ENCODE measurements at regions not wholly inside any gene's neighbourhood (a gene's known extent, or its start where the extent isn't known, plus 50 kb on each side); places are given as distances from the start of the nearest gene placed in this dataset.

DNA sequence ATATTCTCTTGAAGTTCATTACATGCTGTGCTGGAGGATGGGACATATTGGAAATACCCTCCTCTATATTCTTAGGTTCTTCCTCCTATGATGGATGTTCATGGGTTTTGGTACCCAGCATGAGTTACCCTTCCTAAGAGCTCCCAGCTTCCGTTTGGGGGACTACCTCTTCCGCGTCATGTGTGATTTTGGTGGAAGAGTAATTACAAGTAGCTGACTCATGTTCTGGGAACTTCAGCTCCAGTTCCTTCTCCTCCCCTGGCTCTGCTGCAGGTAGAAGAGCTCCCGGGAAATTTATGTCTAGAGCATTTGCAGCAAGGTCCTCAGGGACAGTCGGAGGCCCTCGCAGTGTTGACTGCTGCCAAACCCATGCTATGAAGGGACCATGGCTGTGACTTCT lies 208.8 kb upstream of the IL12A start:
- no peak for DNase-seq

DNA sequence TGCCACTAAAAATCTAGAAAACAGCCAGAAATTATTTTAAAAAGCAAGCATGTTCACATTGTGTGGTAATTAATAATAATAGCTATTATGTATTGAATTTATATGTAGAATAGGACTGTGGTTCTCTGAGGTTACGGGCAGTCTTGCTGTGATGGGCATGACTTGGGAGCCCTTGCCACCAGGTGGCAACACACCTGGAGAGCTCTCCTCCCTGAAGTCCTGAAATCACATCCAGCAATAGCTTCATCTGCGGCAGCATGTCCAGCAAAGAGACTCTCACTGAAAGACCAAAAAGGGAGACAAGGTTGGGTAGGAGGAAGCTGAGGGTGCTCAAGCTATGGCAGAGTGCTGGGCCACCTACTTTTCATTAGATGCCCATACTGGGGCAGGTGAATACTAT lies 206.8 kb upstream of the IL12A start:
- DNase-seq, result peak; percentile 14

DNA sequence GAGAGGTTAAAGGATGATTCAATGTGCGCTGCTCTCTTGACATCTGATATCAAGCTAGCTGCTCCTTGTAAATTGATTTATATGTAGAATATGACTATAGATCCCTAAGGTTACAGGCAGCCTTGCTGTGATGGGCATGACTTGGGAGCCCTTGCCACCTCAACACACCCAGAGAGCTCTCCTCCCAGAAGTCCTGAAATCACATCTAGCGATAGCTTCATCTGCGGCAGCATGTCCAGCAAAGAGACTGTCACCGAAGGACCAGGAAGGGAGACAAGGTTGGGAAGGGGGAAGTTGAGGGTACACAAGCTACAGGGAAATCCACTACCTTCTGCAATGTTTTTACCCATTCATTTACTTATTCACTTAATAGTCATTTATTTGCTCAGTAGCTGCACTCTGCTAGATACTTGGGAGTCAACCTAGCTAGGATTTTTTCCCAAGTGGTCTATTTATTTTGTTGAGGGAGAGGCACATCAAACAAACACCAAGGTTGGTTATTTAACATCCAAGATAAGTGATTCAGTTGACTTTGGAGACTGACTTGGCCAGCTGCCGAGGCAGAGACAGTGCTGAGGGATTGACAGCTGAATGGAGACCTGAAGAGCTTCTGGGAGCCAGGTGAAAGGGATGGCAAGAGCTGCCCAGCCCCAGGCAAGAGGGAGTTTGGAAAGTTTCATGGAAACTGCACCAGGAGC lies 205.8 kb upstream of the IL12A start:
- peak; percentile 83 for DNase-seq

DNA sequence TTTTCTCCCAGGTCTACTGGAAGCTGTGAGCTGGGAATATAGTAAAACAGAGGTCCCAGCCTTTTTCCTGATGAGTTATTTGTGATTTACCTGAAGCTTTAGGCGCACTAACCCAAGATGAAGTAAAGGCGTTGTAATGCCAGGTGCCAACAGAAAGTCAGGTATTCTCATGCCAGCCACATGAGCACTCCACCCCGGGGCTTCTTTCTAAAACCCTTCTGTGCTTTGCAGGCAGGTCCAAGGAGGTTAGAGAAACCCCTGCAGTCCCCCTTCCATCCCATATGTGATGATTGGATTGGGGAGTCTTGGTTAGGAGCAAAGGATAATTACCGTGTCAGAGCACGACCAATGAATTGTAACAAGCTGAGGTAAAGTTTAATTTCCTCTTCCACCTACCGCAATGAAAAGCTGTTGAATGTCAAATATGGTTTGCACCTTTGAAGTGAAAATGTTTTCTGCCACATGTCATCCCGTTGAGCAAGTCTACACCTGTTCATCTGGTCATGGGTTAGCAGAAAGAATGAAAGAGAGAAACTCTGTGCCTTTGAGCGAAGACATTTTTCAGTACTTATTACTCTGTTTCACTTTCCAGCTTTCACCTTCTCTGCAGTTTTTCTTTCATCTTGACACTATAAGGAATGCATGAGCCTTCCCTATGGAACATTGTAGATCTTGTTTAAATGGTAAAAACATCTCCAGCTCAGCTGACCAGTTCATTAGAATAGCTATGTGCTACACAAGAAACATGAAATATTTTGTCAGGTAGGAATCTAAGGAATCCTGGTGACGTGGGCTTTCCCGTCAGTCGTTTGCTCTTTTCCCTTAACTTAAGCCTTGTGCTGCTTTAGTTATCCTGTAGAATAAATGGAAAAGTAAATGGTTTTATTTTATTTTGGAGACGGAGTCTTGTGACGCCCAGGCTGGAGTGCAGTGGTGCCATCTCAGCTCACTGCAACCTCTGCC lies 204.6 kb upstream of the IL12A start:
- no peak for DNase-seq

DNA sequence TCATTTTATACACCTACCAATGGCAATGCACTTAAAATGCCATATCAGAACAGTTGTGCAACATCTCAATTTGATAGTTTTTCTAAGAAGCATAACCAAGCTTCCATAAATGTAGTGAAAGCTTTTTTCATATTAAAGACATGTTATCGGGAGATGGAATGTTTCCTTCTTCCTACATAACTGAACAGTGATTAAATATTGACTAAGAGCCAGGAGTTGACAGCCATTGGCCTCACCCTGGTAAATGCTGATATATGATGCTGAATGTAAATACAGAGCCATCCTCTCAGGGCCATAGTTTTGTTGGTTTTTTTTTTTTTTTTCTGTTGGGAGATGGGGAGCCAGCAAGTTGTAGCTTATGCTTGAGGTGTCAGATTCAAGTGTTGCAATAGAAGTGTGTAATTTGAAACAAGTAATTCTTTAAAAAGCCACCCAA lies 203.3 kb upstream of the IL12A start:
- peak; percentile 84 for DNase-seq

DNA sequence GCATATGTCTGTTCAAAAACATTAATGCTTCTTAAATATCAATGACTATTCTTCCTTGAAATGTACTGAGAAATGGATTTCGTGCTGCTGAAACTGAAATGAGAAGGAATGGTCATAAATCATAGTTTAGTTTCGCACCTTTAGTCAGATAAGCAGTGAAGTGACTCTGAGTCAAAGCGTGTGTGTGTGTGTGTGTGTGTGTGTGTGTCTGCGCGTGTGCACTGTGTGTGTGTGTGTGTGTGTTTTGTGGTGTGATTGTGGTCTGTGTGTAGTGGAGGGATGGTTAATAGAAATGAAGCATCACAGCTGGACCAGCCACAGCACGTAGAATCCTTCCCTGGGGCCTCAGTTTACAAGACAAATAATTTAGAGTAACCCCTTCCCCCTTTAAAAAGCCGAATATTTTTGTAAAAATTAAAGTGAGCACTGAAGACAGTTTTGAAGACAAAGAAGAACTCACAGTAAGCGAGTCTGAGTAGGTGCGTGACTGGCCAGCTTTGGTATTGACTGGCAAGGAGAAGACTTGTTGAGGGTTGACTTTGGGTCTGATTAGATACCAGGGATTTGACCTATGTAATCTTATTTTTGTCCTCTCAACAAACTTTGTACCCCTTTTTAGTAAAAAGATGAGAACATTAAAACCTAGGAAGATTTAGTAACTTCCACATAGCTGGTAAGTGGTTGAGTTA lies 202.0 kb upstream of the IL12A start:
- no peak for DNase-seq

DNA sequence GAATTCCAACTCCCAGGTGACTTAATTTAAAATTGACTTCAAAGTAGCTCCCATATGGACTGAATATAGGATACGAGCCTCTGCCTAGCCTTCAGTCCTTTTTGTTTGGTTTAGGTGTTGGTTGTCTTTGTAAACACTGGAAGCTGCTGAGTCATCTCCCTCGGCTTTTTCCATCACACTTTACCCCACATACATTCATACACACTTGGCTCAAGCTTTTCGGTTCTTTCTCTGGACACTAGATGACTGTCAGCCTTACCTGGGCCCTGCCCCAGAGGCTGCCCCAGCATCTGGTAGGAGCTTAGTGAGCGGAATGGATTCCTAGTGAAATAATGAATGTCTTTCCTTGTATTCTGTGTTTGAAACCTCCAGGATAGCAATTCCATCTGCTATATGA lies 201.5 kb upstream of the IL12A start:
- peak; percentile 67 for DNase-seq

DNA sequence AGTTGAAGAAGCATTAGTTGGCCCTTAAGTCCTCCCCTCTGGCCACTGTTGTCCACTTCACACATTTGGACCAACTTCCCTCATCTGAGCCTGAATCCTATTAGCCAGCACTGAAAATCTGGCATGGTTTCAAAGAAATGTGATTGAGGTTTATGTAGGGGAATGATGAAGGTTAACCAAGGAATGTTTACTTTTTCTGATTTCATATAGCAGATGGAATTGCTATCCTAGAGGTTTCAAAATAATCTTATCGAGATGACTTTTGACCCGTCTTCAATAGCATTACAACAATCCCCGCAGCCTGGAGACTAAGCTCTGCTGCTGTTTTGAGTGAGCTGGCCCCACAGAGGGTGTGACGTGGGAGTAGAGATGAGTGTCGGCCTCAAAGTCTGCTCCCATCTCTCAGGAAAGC lies 200.8 kb upstream of the IL12A start:
- no peak for DNase-seq

DNA sequence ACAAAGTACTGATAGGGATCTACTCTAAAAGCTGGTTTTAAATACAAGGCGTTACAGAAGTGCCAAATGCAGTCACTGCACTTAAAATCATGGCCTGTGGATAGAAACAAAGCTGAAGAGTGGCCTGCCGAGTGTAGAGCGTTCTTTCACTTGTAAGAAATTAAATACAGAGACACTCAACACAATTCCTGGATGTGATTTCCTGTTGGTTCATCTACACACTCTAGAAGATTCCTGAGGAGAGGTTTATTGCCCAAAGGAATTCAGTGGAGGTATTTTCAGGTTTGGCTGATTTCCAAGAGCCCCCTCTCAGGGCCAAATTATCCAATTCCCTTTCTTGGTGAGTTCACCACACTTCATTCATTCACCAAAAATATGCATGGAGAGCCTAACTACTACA lies 200.3 kb upstream of the IL12A start:
- no peak for DNase-seq

DNA sequence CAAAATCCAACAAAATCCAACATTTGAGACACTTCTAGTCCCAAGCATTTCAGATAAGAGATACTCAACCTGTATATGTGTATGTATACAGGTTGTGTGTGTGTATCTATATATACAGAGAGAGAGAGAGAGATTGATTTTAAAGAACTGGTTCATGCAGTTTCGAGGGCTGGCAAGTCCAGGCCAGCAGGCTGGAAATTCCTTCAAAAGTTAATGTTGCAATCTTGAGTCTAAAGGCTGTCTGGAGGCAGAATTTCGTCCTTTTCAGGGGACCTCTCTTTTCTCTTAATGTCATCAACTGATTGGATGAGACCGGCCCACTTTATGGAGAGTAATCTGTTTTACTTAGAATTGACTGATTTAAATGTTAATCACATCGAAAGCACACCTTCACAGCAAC lies 199.6 kb upstream of the IL12A start:
- no peak for DNase-seq

DNA sequence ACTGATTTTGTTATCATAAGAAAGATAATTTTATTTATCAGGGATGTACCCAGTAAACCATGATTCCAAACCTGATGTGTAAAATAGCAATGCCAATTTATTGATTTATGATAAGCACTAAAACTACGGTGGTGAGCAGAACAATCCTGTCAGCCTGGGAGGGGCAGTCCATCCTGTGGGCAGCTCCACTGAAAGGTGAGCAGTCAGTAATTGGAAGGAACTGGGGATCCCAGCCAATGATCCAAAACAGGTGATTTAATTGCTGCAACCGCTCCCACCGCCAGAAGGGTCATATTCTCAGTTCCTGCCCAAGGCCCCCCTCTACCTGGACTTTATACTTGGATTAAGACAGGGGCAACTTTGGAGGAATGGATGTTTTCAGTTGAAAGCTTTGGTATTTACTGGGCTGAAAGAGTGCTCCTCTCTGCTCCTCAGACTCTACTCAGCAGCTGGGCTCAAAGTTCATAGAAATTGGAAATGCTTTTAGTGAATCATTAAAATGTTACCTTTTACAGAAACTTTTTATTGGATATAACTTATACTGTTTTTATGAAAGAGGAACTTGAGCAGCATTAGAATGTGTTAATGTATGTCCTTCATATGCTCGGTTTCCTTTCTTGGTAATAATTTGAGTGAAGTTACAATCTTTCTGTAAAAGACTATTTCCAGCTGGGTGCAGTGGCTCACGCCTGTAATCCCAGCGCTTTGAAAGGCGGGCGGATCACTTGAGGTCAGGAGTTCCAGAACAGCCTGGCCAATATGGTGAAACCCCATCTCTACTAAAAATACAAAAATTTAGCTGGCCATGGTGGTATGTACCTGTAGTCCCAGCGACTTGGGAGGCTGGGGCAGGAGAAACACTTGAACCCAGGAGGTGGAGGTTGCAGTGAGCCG lies 198.6 kb upstream of the IL12A start:
- DNase-seq, result no peak

DNA sequence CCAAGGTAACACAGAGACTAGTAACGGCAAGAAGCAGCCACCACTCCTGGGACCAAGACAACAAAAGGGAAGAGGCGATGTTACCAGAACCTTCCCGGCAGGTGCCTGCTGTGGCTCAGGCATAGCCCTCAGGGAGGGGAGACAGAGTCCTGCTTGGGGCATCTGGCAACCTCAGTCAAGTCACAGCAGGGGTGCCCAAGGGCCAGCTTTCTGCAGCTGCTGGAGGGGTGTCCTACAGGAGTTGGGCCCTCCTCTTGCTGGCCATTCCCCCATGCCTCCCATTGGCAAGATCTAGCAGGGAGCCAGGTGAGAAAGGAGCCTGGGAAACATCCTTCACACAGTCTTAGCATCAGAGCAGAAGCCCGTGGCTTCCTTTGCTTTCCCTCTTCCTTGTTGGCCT lies 197.3 kb upstream of the IL12A start:
- no peak for DNase-seq

DNA sequence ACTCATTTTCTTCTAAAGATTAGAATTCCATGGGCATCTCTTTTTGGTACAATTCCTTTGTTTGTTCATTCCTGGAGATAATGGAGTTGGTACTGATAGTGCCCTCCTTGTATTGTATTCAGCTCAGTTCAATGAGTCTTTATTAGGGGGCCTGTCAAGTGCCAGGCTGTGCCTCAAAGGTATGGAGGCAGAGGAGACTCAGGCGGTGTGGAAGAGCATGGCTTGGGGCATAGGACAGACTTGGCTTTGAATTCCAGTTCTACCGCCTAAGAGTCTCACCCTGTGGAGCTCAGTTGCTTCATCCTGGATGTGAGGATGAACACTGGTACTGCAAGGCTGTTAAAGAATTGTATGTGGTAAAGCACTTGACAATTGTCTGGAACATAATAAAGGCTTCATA lies 196.6 kb upstream of the IL12A start:
- no peak for DNase-seq

DNA sequence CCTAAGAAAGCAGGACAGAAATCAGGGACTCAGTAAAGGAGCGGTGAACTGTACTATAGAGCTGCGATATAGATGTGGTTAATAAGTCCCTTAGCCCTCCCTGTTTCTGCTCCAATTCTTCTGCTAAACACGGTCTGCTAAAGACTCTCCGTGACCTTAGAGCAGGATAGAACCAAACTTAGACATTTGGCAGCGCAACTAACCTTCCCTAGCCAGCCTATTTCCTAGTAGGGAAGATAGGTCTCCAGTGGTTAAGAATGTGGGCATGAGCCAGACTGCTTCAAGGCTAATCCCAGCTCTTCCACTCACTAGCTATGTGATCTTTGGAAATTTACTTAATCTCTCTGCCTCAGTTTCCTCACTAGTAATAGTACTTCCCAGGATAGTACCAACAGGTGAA lies 193.6 kb upstream of the IL12A start:
- DNase-seq, result no peak

DNA sequence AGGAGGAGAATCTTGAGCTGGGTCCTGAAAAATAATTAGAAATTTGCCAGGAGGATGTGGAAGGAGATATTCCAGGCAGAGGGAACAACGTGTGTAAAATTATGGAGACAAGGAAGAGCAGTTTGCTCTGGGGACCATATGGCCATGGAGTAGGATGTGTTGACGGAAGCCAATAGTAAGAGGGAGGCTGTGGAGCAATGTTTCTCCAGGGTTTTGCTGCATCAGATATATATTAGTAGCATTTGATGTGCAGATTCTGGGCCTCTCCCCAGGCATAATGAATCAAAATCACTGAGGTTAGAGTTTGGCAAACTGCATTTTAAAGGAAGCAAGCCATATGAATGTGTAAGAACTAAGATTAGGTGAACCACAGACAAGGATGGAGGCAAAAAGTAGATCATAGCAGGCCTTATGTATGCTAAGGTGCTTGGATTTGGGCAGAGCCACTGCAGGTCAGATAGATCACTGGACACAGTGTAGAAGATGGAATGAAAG lies 192.9 kb upstream of the IL12A start:
- DNase-seq, result no peak

DNA sequence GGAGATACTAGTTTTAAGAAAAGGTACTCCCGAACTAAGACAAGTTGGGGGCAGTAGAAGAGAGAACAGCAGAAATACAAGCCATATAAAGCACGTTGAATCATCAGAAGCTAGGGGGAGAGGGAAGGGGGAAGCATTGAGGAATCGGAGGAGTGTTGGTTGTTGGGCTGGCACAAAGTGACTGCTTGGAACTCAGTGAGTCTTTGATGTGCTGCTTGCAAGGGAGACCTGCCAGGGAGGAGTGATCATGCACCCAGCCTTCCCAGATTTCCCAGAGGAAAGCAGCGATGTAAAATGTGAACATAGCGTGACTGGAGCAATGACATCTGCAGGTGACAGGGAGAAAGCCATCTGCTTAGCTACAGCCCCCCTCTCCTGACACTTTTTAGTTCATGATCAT lies 192.4 kb upstream of the IL12A start:
- DNase-seq, result no peak

DNA sequence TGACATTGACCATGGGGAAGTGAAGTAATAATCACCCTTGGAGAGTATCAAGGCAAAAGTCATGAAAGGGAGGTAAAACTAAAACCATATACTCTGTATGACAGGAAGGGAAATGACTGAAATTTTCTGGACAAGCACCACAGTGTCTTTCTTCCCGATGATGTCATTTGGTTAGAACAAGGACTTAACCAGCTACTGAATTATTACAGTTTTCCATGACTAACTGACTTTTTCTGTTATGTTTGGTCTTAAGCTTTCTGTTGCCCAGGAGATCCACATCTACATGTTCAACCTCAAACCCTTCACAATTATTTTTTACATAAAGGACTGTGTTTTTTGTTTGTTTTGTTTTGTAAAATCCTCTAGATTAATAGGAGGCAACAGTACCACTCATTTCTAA lies 191.9 kb upstream of the IL12A start:
- no peak for DNase-seq

DNA sequence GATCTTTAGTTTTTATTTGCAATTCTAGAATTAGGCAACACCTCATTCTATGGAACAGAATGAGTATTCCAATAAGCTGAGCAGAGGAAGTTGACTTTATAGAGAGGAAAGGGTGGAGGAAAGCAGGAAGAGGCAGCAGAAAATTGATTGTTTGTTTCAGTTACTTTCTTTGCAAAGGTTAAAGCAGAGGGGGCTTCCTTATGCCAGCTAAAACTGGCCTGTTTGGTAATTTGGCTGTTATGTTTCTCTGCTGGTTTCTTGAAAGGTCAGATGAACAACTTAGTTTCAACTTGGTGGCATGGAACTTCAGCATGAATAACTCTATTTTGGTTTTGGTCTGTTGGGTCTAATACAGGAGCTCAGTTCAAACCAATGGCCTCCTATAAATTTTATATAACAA lies 190.9 kb upstream of the IL12A start:
- no peak for DNase-seq

DNA sequence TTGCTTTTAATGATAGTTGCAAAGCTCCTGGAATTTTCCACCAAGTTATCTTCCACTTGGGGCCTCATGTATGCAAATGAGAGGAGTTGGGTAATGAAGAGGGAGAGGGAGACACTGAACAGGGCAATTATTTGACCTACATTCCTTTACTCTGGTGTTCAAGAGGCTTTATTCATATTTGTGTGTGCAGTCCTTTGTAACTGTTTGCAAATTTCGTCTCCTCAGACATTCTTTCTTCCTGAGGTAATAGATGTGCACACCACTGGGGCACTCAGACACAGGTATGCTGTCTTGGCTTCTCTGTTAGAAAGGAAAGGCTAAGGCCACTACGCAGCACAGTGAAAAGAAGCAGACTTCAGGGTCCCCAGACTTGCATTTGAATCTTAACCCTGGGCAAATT lies 189.7 kb upstream of the IL12A start:
- DNase-seq, result no peak

DNA sequence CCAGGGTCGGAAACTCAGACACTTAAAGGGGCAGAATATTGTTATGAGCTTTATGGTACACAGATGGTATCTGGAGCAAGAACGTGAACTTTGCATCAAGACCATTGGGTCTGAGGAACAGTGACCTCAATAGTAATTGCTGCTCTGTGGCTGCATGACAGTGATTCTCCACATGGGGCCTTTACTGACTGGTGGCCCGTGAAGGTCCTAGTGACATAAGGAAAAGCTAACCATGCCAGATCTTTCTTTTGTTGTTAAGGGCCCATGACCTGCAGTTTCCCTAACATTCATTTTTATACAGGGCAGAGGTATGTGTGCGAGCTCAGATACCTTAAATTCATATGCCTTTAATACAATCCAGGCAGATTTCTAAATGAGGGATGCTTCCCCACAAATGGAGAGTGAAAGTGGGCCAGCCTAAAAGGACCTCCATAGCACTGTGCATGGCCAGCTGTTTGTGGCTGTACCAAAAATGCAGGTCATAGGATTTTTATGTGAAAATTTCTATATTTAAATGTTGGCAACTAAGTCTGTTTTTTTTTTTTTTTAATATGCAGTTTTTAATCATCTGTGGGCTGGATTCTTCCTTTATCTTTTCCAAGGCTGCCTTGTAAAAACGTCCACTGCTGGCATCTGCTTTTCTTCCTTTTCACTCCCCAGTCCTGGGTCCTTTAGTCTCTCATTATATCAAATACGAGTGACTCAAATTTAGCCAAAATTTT lies 188.0 kb upstream of the IL12A start:
- no peak for DNase-seq

DNA sequence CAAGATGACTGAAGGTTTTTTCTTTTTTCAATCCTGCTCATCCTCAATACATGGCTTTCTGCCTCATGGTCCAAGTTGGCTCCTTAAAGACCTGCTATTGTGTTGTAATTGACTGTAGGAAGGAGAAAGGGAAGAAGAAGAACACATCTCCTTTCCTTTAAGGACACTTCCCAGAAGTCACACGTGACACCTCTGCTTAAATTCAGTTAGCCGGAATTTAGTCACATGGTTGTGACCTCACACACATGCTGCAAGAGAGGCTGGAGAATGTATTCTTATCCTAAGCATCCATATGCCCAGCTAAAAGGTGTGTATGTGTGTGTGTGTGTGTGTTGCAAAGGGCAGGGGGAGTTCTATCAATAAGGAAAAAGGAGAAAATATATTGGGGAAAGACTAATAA lies 185.8 kb upstream of the IL12A start:
- DNase-seq, result no peak

DNA sequence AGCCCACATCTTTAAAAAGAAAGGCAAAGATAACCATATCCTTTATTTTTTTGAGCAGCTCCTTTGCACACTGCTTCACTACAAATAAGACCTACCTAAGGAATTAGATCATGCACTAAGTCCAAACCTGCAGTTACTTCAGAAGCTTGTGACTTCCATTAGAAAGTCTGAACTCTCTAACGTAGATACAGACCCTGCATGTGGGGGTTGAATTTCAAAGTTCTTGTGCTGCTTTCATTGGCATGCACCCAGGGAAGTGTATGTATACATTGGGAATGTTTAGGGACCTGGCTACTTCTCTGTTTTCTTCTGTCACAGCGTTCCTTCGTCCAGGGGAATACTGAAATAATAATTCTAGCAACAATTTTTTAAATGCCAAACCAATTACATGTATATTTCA lies 185.2 kb upstream of the IL12A start:
- no peak for DNase-seq

Data from NCI-H510A treated with DMSO at 0.1 percent for 48 hours (cell line).